OCI-LY1 (cell line): ENCODE measurements at regions not wholly inside any gene's neighbourhood (a gene's known extent, or its start where the extent isn't known, plus 50 kb on each side); places are given as distances from the start of the nearest gene placed in this dataset.

Experiments used
- EZH2 ChIP-seq: fragments of 200-600 bp; sonication (generic), shearing (Covaris generic); IDR thresholded peaks from 2 replicates; pipeline ENCODE4 v1.8.0; 2017; ENCODE audit warnings: borderline replicate concordance, mixed run types, mild to moderate bottlenecking, antibody characterized with exemption, low read length, moderate library complexity, mixed read lengths
- TF ChIP-seq, protein P1 (sequence below): fragments of 200-600 bp; sonication (generic), shearing (Covaris generic); IDR thresholded peaks from 2 replicates; pipeline ENCODE4 v1.5.1; 2017; ENCODE audit warnings: mild to moderate bottlenecking, antibody characterized with exemption, low read length, moderate library complexity, mixed read lengths

DNA sequence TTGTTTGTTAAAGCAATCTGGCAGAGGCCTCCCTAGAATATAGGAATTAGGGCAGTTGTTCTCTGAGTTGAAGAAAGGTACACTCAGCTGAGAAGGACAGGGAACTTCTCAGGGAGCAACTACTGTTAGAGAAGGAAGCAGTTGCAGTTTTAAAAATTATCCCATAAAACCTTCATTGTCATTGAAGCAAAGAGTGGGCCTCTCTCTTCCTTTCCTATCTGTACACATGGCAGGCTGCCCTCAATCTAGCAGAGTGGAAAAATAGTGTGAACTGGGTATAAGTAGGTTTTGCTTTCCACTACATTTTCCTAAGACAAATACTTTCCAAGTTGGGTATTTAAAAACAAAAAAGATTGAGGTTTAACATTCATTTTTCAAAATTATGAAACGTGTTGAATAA lies 236.7 kb upstream of the KLF14 start:
- TF ChIP-seq, protein P1, sequence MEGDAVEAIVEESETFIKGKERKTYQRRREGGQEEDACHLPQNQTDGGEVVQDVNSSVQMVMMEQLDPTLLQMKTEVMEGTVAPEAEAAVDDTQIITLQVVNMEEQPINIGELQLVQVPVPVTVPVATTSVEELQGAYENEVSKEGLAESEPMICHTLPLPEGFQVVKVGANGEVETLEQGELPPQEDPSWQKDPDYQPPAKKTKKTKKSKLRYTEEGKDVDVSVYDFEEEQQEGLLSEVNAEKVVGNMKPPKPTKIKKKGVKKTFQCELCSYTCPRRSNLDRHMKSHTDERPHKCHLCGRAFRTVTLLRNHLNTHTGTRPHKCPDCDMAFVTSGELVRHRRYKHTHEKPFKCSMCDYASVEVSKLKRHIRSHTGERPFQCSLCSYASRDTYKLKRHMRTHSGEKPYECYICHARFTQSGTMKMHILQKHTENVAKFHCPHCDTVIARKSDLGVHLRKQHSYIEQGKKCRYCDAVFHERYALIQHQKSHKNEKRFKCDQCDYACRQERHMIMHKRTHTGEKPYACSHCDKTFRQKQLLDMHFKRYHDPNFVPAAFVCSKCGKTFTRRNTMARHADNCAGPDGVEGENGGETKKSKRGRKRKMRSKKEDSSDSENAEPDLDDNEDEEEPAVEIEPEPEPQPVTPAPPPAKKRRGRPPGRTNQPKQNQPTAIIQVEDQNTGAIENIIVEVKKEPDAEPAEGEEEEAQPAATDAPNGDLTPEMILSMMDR = no peak
- no peak for TF ChIP-seq EZH2
